Stimulated activated CD4-positive, alpha-beta T cell treated with anti-CD3 and anti-CD28 coated beads, TNF-alpha, amount 100 ng/mL, for 1 hour (primary cell): ENCODE measurements at regions not wholly inside any gene's neighbourhood (a gene's known extent, or its start where the extent isn't known, plus 50 kb on each side); places are given as distances from the start of the nearest gene placed in this dataset.

Experiments
- DNase-seq, 3 donors: peaks; one replicate each; pipeline ENCODE4 v3.0.0-alpha.2; 2020; ENCODE audit warnings: low read depth in 3 of 3, low spot score in 1 of 3

- no peak for DNase-seq
Measured at GRCh38 chr3:56902468-56903160, 100.9 kb upstream of the ARHGEF3 start.

- no peak for DNase-seq
Measured at GRCh38 chr3:56900801-56901200, 99.1 kb upstream of the ARHGEF3 start.

GRCh38 chr3:56899851-56900250 is 98.1 kb upstream of the ARHGEF3 start:
- DNase-seq = no peak

GRCh38 chr3:56899078-56899477 is 97.3 kb upstream of the ARHGEF3 start:
- DNase-seq = no peak

- DNase-seq = no peak
Measured at GRCh38 chr3:56896357-56896756, 94.6 kb upstream of the ARHGEF3 start.

- DNase-seq = no peak
Measured at GRCh38 chr3:56894881-56895431, 93.2 kb upstream of the ARHGEF3 start.

GRCh38 chr3:56890448-56891091 is 88.8 kb upstream of the ARHGEF3 start:
- no peak for DNase-seq

GRCh38 chr3:56889131-56889530 is 87.4 kb upstream of the ARHGEF3 start:
- no peak for DNase-seq

GRCh38 chr3:56887402-56888025 is 85.8 kb upstream of the ARHGEF3 start:
- no peak for DNase-seq

- no peak for DNase-seq
Measured at GRCh38 chr3:56886314-56886713, 84.6 kb upstream of the ARHGEF3 start.

GRCh38 chr3:56885879-56886278 is 84.1 kb upstream of the ARHGEF3 start:
- no peak for DNase-seq

GRCh38 chr3:56885453-56885852 is 83.7 kb upstream of the ARHGEF3 start:
- DNase-seq = no peak

GRCh38 chr3:56884387-56884786 is 82.6 kb upstream of the ARHGEF3 start:
- DNase-seq = no peak

- DNase-seq = no peak
Measured at GRCh38 chr3:56883828-56884227, 82.1 kb upstream of the ARHGEF3 start.

- no peak for DNase-seq
Measured at GRCh38 chr3:56882896-56883295, 81.1 kb upstream of the ARHGEF3 start.

GRCh38 chr3:56881841-56882240 is 80.1 kb upstream of the ARHGEF3 start:
- DNase-seq = no peak

- DNase-seq = no peak
Measured at GRCh38 chr3:56880720-56881575, 79.2 kb upstream of the ARHGEF3 start.

GRCh38 chr3:56879436-56880215 is 77.9 kb upstream of the ARHGEF3 start:
- DNase-seq = no peak

- peak in 1 of 3 donors; percentile 28 for DNase-seq
Measured at GRCh38 chr3:56878074-56878473, 76.3 kb upstream of the ARHGEF3 start.

- no peak for DNase-seq
Measured at GRCh38 chr3:56876916-56877315, 75.2 kb upstream of the ARHGEF3 start.
